ENCODE measurements at regions not wholly inside any gene's neighbourhood (a gene's known extent, or its start where the extent isn't known, plus 50 kb on each side); places are given as distances from the start of the nearest gene placed in this dataset.

- no peaks in the 10 kb centered on the region for H3K9me1 ChIP-seq (ENCODE audit: insufficient read depth, low read length)
- DNase-seq (no peak), ATAC-seq (ENCODE audit: low read depth) (no peak)
- BruUV-seq (replicated peaks) = no TSS peak
- H3K4me3 ChIP-seq (ENCODE audit: insufficient read depth, low read depth, low read length) = no peak overlapping the region
- no peak overlapping the region for H3K4me2 ChIP-seq (ENCODE audit: low read depth, low read length)
- in situ Hi-C loops (cut with MboI; ENCODE audit: low sequenced_read_pairs) = no loop called here
- TF ChIP-seq, protein P1, sequence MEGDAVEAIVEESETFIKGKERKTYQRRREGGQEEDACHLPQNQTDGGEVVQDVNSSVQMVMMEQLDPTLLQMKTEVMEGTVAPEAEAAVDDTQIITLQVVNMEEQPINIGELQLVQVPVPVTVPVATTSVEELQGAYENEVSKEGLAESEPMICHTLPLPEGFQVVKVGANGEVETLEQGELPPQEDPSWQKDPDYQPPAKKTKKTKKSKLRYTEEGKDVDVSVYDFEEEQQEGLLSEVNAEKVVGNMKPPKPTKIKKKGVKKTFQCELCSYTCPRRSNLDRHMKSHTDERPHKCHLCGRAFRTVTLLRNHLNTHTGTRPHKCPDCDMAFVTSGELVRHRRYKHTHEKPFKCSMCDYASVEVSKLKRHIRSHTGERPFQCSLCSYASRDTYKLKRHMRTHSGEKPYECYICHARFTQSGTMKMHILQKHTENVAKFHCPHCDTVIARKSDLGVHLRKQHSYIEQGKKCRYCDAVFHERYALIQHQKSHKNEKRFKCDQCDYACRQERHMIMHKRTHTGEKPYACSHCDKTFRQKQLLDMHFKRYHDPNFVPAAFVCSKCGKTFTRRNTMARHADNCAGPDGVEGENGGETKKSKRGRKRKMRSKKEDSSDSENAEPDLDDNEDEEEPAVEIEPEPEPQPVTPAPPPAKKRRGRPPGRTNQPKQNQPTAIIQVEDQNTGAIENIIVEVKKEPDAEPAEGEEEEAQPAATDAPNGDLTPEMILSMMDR (conservative IDR thresholded peaks at IDR 0.05; ENCODE audit: low read depth, low read length) = no peak
- TF ChIP-seq, protein P2, sequence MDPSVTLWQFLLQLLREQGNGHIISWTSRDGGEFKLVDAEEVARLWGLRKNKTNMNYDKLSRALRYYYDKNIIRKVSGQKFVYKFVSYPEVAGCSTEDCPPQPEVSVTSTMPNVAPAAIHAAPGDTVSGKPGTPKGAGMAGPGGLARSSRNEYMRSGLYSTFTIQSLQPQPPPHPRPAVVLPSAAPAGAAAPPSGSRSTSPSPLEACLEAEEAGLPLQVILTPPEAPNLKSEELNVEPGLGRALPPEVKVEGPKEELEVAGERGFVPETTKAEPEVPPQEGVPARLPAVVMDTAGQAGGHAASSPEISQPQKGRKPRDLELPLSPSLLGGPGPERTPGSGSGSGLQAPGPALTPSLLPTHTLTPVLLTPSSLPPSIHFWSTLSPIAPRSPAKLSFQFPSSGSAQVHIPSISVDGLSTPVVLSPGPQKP (IDR thresholded peaks at IDR 0.05; ENCODE audit: borderline replicate concordance, low read depth, low read length) = no peak
- no peak for TF ChIP-seq RAD21 (IDR thresholded peaks at IDR 0.05; ENCODE audit: low read length)
- TF ChIP-seq POLR2A (IDR thresholded peaks at IDR 0.05; ENCODE audit: low read depth, low read length) = no peak
- no peak for TF ChIP-seq CEBPB (IDR thresholded peaks at IDR 0.05; ENCODE audit: low read depth, low read length)
- no peak for TF ChIP-seq MXI1 (IDR thresholded peaks at IDR 0.05; ENCODE audit: borderline replicate concordance, low read depth, low read length)
- no peak for TF ChIP-seq CHD1 (IDR thresholded peaks at IDR 0.05; ENCODE audit: low read depth, low read length)
- no peak for TF ChIP-seq FOS (IDR thresholded peaks at IDR 0.05; ENCODE audit: low read depth, low read length)
- no peak for TF ChIP-seq RCOR1 (IDR thresholded peaks at IDR 0.05; ENCODE audit: insufficient replicate concordance, low read length)
- TF ChIP-seq SMC3 (IDR thresholded peaks at IDR 0.05; ENCODE audit: low read depth, low read length) = no peak
- no peak overlapping the region for H3K9ac ChIP-seq (ENCODE audit: low read depth, low read length)
- H2AFZ ChIP-seq (replicated peaks; ENCODE audit: low read length, poor library complexity) = no peak overlapping the region
- H2BK120ac ChIP-seq (ENCODE audit: low read depth, low read length) = no peak overlapping the region
- H3K14ac ChIP-seq (replicated peaks; ENCODE audit: low read depth, low read length) = no peak overlapping the region
- H4K5ac ChIP-seq (ENCODE audit: low read depth, low read length) = no peak overlapping the region
- intact Hi-C loops (cut with micrococcal nuclease) = no loop called here
- H4K20me1 ChIP-seq (ENCODE audit: insufficient read depth, low read length) = no peaks in the 10 kb centered on the region
- H4K91ac ChIP-seq (ENCODE audit: insufficient read depth, low read depth, low read length) = no peak overlapping the region
- H3K4ac ChIP-seq (ENCODE audit: low read depth, low read length) = no peak overlapping the region
- no peaks in the 10 kb centered on the region for H3K36me3 ChIP-seq (ENCODE audit: control insufficient read depth, insufficient read depth, low read length)
- H2AK9ac ChIP-seq (replicated peaks; ENCODE audit: low read depth, low read length, poor library complexity) = no peak overlapping the region
- no peaks in the 10 kb centered on the region for H3K27me3 ChIP-seq (ENCODE audit: control insufficient read depth, insufficient read depth, low read length)
- H2BK5ac ChIP-seq (ENCODE audit: low read depth, low read length, poor library complexity, severe bottlenecking) = no peak overlapping the region
- no peaks in the 10 kb centered on the region for H3K4me1 ChIP-seq (ENCODE audit: control insufficient read depth, insufficient read depth, low read length)
- no peak overlapping the region for H3K18ac ChIP-seq (ENCODE audit: low read depth, low read length)
- H3K23ac ChIP-seq (ENCODE audit: low read depth, low read length) = no peak overlapping the region
- ChIA-PET CTCF (no interaction called here), POLR2A (ENCODE audit: unreplicated experiment) (no interaction called here)
- no peak overlapping the region for H2BK20ac ChIP-seq (ENCODE audit: low read depth, low read length)
- no peaks in the 10 kb centered on the region for H3K79me1 ChIP-seq (ENCODE audit: low read depth in 1 of 2, low read length in 2 of 2)
- dilution Hi-C loops (cut with HindIII; ENCODE audit: low sequenced_read_pairs, unreplicated experiment) = no loop called here
- no peak overlapping the region for H2BK15ac ChIP-seq (ENCODE audit: low read depth, low read length)
- H3K27ac ChIP-seq (ENCODE audit: insufficient read depth, low read length) = no peak overlapping the region
- H3K9me3 ChIP-seq (ENCODE audit: control insufficient read depth, insufficient read depth, low read length) = peaks cover 4% of the 10 kb centered on the region
- no peak overlapping the region for H2AK5ac ChIP-seq (ENCODE audit: low read depth, low read length)
- no CpG with 5 or more reads among the region's 6 CpGs for WGBS, 2 experiments (ENCODE audit: extremely low coverage in 2 of 2, insufficient read length in 1 of 2)
- H3K56ac ChIP-seq (ENCODE audit: extremely low read depth, insufficient read depth, low read length) = no peak overlapping the region
- H4K8ac ChIP-seq (ENCODE audit: low read depth in 2 of 2, low read length in 2 of 2) = no peak overlapping the region
Observed at GRCh38 chr13:81304121-81304659, 963.3 kb upstream of the SPRY2 start.

All from IMR-90 (cell line).